Left ventricle myocardium inferior (tissue), 1 donor: ENCODE measurements at regions not wholly inside any gene's neighbourhood (a gene's known extent, or its start where the extent isn't known, plus 50 kb on each side); places are given as distances from the start of the nearest gene placed in this dataset.

Experiments used
- DNase-seq: peaks from one replicate; pipeline ENCODE4 v3.0.0-alpha.2; 2020
- H3K27ac ChIP-seq: fragments of 200-600 bp; replicated peaks from 2 replicates; pipeline ENCODE4 v1.8.0; 2021
- H3K27me3 ChIP-seq: fragments of 200-600 bp; 2 replicates; pipeline ENCODE4 v1.8.0; 2021; ENCODE audit warnings: low read depth
- H3K36me3 ChIP-seq: fragments of 200-600 bp; 2 replicates; pipeline ENCODE4 v1.8.0; 2021
- H3K4me1 ChIP-seq: fragments of 200-600 bp; 2 replicates; pipeline ENCODE4 v1.8.0; 2021
- H3K4me3 ChIP-seq: fragments of 200-600 bp; 2 replicates; pipeline ENCODE4 v1.8.0; 2021; ENCODE audit warnings: mild to moderate bottlenecking, moderate library complexity
- H3K9me3 ChIP-seq: fragments of 200-600 bp; replicated peaks from 2 replicates; pipeline ENCODE4 v1.8.0; 2021
- intact Hi-C: fragments of 100-400 bp; cut with micrococcal nuclease; formaldehyde crosslinking; loops from one replicate; pipeline ENCODE4 v1.11.0; 2022
- TF ChIP-seq, protein P1 (sequence below): fragments of 200-600 bp; IDR thresholded peaks from 2 replicates; pipeline ENCODE4 v1.8.0; 2021; ENCODE audit warnings: antibody characterized with exemption, mild to moderate bottlenecking, borderline replicate concordance
- donor health status: DM: no; HTN: yes; CAD: no; lungs with severe emphysema.

DNA sequence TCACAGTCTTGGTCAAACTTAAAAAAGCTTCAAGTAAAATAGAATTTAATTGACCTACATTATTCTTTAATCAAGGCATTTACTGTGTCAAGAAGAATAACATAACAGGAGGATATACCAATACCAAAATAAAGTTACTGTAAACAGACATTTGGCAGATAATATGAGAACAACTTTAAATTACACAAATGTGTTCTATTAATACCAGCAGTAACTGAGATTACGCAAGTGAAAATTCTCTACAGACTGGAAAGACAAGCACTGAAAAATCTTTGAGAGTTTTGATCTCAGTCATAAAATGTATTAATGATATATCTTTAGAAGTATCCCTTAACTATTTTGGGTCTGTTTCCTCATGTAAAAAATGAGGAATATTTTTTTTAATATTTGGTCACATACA lies 169.2 kb upstream of the SOX5 start:
- no peaks in the 10 kb centered on the region for H3K9me3 ChIP-seq
- TF ChIP-seq, protein P1, sequence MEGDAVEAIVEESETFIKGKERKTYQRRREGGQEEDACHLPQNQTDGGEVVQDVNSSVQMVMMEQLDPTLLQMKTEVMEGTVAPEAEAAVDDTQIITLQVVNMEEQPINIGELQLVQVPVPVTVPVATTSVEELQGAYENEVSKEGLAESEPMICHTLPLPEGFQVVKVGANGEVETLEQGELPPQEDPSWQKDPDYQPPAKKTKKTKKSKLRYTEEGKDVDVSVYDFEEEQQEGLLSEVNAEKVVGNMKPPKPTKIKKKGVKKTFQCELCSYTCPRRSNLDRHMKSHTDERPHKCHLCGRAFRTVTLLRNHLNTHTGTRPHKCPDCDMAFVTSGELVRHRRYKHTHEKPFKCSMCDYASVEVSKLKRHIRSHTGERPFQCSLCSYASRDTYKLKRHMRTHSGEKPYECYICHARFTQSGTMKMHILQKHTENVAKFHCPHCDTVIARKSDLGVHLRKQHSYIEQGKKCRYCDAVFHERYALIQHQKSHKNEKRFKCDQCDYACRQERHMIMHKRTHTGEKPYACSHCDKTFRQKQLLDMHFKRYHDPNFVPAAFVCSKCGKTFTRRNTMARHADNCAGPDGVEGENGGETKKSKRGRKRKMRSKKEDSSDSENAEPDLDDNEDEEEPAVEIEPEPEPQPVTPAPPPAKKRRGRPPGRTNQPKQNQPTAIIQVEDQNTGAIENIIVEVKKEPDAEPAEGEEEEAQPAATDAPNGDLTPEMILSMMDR: no peak
- no peaks in the 10 kb centered on the region for H3K4me1 ChIP-seq
- H3K27me3 ChIP-seq: no peaks in the 10 kb centered on the region
- H3K36me3 ChIP-seq: no peaks in the 10 kb centered on the region
- intact Hi-C loops: no loop called here
- H3K27ac ChIP-seq: peak overlapping the region; percentile 27
- DNase-seq: no peak
- no peak overlapping the region for H3K4me3 ChIP-seq

DNA sequence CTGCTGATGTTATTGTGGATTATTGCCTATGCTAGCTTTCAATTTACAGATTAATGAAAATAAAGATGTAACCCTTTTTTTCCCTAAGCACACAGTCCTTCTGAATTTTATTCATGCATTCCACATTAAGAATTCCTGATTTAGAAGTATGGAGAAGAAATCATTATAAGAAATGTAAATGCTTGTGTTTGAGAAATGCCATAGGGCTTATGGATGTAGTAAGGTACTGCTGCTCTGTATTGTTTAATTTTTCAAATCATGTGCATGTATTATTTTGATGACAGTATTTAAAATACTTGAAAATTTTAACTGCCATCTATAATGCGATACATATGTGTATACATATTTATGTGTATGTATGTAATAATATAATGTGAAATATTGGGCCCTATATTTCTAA lies 167.1 kb upstream of the SOX5 start:
- H3K9me3 ChIP-seq: no peaks in the 10 kb centered on the region
- TF ChIP-seq, protein P1: no peak
- no peaks in the 10 kb centered on the region for H3K4me1 ChIP-seq
- H3K36me3 ChIP-seq: no peaks in the 10 kb centered on the region
- DNase-seq: no peak
- H3K27me3 ChIP-seq: no peaks in the 10 kb centered on the region
- intact Hi-C loops: no loop called here
- no peak overlapping the region for H3K27ac ChIP-seq
- no peak overlapping the region for H3K4me3 ChIP-seq

DNA sequence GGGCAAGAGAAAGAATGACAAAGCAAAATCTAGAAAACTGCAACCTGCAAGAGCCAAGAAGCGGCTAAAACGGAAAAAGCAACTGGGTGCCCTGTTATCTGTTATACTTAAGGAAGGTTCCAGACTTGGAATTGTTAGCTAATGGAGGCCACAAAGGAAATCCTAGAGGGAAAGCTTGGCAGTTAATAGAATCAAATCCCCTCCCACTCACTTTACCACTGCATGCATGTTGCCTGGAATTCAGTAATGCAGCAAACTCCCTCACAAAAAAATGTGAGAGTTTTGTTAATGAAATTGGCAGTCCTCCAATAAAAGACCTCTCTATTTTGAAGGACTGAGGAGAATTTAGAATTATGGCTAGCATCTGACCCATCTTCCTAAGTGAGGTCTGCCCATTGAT lies 164.2 kb upstream of the SOX5 start:
- no peaks in the 10 kb centered on the region for H3K4me1 ChIP-seq
- H3K9me3 ChIP-seq: no peaks in the 10 kb centered on the region
- no peaks in the 10 kb centered on the region for H3K27me3 ChIP-seq
- no peak overlapping the region for H3K27ac ChIP-seq
- intact Hi-C loops: no loop called here
- TF ChIP-seq, protein P1: no peak
- no peak overlapping the region for H3K4me3 ChIP-seq
- no peaks in the 10 kb centered on the region for H3K36me3 ChIP-seq
- no peak for DNase-seq

DNA sequence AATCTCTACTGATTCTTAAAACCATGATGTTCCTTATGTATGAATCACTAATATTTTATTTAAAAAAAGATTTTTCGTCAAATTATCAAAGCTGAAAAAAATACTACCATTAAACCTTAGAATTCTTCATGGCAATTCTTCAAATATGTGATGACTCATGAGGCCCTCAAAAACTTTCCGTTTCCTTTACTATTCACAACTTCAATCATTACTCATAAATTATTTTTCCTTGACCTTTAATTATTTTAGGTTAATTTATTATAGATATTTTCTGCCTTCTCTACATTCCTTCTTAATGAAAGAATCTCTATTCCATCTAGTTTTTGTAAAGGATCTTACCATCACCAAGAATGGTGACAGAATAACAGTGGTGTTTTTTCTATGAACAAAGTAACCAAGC lies 162.1 kb upstream of the SOX5 start:
- Histone ChIP-seq H3K4me3 (no peak overlapping the region), H3K27me3 (no peaks in the 10 kb centered on the region), H3K36me3 (no peaks in the 10 kb centered on the region), H3K4me1 (no peaks in the 10 kb centered on the region), H3K9me3 (no peaks in the 10 kb centered on the region), H3K27ac (no peak overlapping the region)
- no peak for DNase-seq
- intact Hi-C loops: no loop called here
- TF ChIP-seq, protein P1: no peak

DNA sequence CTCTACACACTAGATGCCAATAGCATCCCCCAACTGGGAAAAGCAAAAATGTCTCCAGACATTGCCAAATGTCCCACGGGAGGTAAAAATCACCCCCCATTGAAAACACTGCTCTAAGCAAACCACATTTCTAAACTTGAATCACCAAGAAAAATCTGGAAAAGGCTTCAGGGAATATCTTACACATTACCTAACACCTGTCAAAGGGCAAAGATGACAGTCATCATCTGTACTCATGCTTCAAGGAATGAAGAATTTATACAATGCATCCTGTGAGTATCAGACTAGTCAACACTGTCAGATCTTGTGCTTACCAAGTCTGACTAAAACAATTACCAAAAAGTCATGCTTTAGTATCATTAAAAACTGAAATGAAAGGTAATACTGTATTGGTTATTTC lies 161.6 kb upstream of the SOX5 start:
- no peak overlapping the region for H3K4me3 ChIP-seq
- no peaks in the 10 kb centered on the region for H3K9me3 ChIP-seq
- no peak overlapping the region for H3K27ac ChIP-seq
- H3K4me1 ChIP-seq: no peaks in the 10 kb centered on the region
- no peaks in the 10 kb centered on the region for H3K27me3 ChIP-seq
- no peaks in the 10 kb centered on the region for H3K36me3 ChIP-seq
- TF ChIP-seq, protein P1: no peak
- intact Hi-C loops: no loop called here
- no peak for DNase-seq
